ENCODE measurements at regions not wholly inside any gene's neighbourhood (a gene's known extent, or its start where the extent isn't known, plus 50 kb on each side); places are given as distances from the start of the nearest gene placed in this dataset.

DNA sequence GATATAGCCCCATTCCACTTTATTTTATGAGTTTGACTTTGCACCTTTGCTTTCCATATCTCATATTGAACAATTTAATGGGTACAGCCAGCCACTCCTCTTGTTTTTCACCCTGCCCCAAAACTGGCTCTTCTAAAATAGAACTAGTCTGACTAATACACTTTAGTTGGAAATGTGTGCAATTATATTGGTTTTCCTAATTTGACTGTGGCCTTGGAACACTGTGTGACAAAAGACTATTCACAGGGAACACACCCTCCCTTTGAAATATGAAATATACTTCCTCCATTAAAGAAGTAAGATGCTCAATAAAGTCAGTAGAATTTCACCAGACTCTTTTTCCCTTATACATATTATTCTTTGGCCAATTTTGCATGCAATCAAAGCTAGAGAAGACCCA, 218.6 kb upstream of the DCN start:
- no peak for DNase-seq (ENCODE audit: low read depth in 2 of 2)

- no peak for DNase-seq (ENCODE audit: low read depth in 2 of 2)
Measured at GRCh38 chr12:91400271-91400670, 217.7 kb upstream of the DCN start.

- no peak for DNase-seq (ENCODE audit: low read depth in 2 of 2)
Measured at GRCh38 chr12:91397866-91398532, 215.4 kb upstream of the DCN start.

DNA sequence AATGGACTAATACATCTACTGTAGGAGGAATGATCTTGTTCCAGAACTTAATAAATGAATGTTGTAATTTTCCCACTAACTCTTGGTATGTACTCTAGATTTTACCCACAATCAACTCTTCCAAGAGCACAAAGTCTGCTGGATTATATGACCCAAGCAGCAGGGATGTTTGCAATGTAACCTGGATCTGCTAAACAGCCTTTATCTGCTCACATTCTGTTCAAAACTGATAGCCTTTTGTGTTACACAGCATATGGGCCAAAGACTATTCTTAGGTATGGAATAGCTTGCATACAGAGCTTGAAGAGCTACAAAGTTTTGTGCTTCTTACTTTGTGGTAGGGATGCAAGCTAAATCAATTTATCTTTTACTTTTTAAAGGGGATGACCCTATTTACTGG, 213.7 kb upstream of the DCN start:
- no peak for DNase-seq (ENCODE audit: low read depth in 2 of 2)

GRCh38 chr12:91395628-91396135, 213.1 kb upstream of the DCN start:
- DNase-seq (ENCODE audit: low read depth in 2 of 2) = no peak

DNA sequence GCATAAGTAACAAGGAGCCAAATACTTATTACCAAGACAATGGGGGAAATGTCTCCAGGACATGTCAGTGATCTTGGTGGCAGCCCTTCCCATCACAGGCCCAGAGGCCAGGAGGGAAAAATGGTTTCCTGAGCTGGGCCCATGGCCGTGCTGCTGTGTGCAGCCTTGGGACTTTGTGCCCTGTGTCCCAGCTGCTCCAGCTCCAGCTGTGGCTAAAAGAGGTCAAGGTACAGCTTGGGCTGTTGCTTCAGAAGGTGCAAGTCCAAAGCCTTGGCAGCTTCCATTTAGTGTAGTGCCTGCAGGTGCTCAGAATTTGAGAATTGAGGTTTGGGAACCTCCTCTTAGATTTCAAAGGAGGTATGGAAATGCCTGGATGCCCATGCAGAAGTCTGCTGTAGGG, 212.3 kb upstream of the DCN start:
- no peak for DNase-seq (ENCODE audit: low read depth in 2 of 2)

DNA sequence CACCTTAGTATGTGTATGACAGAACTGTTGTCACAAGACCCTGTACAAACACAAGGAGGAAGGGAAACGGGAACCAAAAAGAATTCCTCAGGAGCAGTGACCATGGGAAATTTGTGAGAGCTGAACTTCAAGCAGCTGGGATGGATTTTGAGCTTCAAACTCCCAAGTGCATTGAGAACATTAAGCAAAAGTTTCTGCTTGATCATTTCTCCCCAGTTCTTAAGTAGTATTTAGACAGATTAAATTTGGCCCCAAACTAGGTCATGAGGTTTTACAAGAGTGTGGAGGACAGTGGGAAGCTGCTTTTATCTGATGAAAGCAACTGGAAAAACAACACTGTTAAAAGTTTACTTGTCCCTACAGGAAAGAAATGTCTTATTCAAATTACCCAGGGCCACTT, 206.0 kb upstream of the DCN start:
- DNase-seq (ENCODE audit: low read depth in 2 of 2) = no peak

GRCh38 chr12:91387461-91388134, 205.0 kb upstream of the DCN start:
- no peak for DNase-seq (ENCODE audit: low read depth in 2 of 2)

DNA sequence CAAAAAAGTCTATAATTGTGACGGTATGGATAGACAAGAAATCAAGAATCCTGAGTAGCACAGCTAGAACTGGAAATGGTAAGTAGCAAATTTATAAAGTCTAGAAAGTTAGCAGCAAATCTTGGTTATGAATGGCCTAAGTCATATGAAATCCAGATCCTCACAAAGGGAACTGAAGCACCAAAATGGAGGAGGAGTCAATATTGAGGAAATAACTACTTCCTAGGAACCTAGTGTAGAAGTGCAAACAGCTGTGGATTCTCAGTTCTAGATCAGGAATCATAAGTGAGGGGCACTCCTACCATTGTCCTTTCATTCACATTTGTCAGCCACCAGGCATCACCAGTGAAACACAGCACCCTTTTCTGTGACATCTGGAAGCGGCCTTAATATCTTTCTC, 202.2 kb upstream of the DCN start:
- DNase-seq (ENCODE audit: low read depth in 2 of 2) = no peak

DNA sequence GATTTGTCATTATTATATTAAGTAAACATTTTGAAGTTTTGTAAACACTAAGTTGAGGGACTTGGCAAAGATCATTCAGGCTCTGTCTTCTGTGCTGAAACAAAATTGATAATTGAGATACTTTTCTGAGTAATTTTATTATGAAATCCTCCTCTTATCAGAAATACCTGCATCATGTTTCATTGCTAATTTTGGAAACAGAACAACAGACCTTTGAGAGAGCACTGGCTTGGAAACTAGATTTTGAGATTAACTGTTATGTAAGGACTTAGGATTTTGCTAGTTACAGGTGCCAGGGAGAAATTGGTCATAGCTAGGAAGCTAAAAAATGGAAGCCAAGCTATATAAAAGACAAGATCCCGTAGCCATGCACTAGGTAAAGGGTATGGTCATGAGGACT, 201.7 kb upstream of the DCN start:
- DNase-seq (ENCODE audit: low read depth in 2 of 2) = no peak

DNA sequence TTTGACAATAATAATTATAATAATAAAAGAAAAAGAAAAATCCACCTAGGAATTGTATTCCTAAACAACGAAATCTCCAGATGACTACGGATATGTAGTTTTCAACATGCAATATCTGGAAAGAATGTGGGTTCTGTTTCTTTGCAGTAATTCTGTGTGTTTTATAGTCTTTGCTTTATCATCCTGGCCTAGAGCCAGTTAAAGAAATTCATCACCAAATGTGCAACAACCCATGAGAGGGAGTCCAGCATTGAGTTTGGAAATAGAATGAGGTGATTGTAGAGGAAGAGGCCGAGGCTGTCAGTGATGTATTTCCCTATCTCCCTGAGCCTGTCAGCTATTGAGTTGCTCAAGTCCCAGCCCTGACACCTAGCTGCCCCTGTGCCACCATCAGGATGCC, 200.5 kb upstream of the DCN start:
- no peak for DNase-seq (ENCODE audit: low read depth in 2 of 2)

- peak; percentile 64 to 73 for DNase-seq (ENCODE audit: low read depth in 2 of 2)
Measured at GRCh38 chr12:91382081-91382543, 199.5 kb upstream of the DCN start.

GRCh38 chr12:91381309-91381804, 198.7 kb upstream of the DCN start:
- no peak for DNase-seq (ENCODE audit: low read depth in 2 of 2)

DNA sequence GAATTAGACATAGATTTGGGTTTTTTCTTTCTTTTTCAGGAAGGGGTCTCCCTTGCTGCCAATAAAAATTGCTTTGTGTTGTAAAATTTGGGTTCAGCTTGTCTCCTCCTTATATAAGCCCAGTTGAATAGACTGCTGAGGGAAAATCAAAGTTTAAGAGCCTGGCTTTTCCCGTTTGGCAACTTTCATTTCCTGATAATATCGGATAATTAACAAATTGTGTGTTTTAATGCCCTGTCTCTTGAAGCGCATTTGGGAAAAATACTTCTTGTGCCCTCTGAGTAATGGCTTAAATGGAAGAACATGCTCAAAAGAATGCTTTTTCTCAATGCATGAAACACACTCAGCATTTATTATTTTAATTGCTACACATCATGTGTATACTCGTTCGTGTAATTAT, 198.0 kb upstream of the DCN start:
- no peak for DNase-seq (ENCODE audit: low read depth in 2 of 2)

- no peak for DNase-seq (ENCODE audit: low read depth in 2 of 2)
Measured at GRCh38 chr12:91379051-91379775, 196.6 kb upstream of the DCN start.

DNA sequence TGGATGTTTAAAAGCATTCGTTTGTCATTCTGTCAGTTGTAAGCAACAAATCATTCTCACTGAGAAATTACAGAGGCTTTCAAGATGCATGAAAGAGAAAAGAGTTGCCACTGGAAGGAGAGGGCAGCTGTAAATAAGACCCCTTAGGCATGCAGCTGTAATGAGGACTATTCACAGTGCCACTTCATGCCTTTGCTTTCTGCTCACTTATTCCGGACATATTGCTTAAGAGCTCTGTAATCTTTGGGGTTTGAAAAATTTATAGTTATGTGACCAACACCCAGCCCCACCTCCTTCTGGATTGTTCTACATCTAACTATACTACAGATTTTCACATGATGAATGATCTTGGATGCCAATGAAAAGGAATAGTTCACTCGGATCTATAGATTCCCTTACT, 194.8 kb upstream of the DCN start:
- no peak for DNase-seq (ENCODE audit: low read depth in 2 of 2)

- DNase-seq (ENCODE audit: low read depth in 2 of 2) = no peak
Measured at GRCh38 chr12:91373086-91373485, 190.5 kb upstream of the DCN start.

GRCh38 chr12:91370086-91370868, 187.7 kb upstream of the DCN start:
- no peak for DNase-seq (ENCODE audit: low read depth in 2 of 2)

DNA sequence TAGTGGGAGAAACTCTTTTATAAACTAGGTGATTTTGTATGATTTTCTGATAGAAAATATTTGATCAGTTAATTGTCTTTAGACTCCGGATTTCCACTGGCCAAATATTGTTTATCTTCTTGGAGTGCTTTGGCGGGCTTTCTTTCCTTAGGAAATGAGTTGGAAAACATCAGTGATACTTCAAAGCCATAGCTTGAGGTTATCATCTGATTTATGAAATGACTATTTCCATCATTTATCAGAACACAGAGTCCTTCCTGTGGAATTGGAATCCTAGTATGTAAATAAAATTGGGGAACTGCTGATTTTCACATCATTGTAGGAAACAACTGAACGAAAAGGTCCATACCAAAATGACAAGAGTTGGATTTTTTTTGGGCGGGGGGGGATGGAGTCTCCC, 186.0 kb upstream of the DCN start:
- no peak for DNase-seq (ENCODE audit: low read depth in 2 of 2)

- no peak for DNase-seq (ENCODE audit: low read depth in 2 of 2)
Measured at GRCh38 chr12:91367234-91367849, 184.7 kb upstream of the DCN start.

DNA sequence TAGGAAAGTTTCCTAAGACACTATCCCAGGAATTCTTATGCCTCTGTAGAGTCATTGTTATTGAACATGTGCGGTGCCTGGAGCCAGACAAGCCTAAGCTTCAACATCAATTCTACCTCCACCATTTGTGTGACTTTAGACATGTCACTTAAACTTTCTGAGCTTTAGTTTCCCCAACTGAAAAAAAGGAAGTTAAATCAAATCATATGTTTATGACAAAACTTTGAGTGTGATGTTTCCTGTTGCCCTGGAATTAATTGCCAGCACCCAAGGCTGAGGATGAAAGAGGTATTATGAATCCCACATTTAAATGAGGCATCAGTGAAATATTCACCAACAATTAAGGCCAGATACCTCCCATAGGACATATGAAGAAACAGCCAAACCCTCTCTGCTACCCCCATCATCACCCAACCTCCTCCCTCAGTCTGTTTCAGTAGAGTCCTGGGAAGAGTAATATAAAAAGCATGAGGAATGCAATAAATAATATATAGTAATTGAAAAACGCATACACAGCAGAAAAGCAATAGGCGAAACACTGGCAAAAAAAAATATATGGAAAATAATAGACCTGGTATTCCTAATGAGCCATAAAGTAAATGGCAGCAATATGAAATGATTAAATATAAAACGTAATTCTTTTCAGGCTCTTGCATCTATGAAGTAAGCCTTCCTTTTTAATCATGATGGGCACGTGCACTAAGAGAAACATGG, 182.0 kb upstream of the DCN start:
- DNase-seq (ENCODE audit: low read depth in 2 of 2) = no peak

Data from stimulated activated CD8-positive, alpha-beta memory T cell treated with anti-CD3 and anti-CD28 coated beads, Interleukin-7, amount 100 ng/mL, for 4 hours (primary cell).